Islet precursor cell (in vitro differentiated cells): ENCODE measurements at regions not wholly inside any gene's neighbourhood (a gene's known extent, or its start where the extent isn't known, plus 50 kb on each side); places are given as distances from the start of the nearest gene placed in this dataset.

Experiments
- DNase-seq: peaks from one replicate; pipeline ENCODE4 v3.0.0-alpha.2; 2018

GRCh38 chr18:38972571-38972970 is 1407.0 kb upstream of the CELF4 start:
- no peak for DNase-seq

DNA sequence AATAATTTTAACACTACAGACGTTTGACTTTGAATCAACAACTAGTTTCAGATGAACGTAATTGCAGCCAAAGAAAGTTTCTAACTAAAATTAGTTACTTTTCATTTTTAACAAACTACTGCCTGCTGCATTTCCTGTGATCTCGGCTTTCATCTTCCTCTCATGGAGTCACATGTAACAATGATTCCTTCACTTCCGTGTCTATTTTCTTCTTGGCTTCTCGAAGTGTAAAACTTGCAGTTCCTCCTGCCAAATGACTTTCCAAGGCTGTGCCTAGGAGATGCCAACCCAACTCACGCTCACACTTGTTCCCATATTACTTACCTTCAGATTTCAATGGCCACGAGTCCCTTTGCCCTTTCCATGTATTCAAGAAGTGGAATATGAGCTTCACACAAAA is 1406.3 kb upstream of the CELF4 start:
- no peak for DNase-seq

DNA sequence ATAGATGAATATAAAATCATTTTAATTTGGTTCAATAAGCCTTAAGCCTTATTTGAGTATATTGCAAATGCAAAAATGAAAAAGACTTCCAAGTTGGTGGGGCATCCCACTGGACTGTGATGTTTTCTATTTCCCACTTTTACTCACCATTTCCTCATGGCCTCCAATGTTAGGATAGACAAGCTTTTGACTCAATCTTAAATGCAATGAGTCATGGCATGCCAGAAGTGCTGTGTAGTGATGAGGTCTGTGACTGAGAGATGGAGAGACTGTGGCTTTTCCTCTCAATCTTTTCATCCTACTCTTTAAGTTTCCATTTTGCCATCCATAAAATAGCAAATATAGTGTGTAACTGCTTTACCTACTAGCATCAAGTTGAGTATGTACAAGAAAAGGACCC is 1401.2 kb upstream of the CELF4 start:
- no peak for DNase-seq

- DNase-seq, result no peak
Observed at GRCh38 chr18:38963943-38964660, 1398.5 kb upstream of the CELF4 start.

DNA sequence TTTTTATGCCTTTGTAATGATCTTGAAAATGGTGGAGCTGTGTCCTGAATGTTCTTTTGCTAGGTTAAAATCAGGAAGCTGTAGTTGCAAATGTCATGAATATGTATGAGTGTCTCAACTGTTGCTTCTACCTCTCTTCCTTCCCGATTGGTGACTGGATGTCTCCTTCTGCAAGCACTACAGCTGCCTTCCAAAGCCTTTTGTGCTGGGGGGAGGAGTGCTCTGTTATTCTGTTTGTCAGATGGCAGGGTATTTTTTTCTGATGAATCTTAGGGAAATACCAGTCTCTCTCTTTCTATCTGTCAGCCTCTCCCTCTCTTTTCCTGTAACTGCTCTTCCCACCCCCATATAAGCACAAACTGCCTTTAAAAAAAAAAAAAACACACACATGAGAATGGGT is 1396.3 kb upstream of the CELF4 start:
- no peak for DNase-seq

- DNase-seq, result no peak
Observed at GRCh38 chr18:38957736-38958135, 1392.1 kb upstream of the CELF4 start.

GRCh38 chr18:38956068-38956467 is 1390.5 kb upstream of the CELF4 start:
- DNase-seq, result peak; percentile 49

DNA sequence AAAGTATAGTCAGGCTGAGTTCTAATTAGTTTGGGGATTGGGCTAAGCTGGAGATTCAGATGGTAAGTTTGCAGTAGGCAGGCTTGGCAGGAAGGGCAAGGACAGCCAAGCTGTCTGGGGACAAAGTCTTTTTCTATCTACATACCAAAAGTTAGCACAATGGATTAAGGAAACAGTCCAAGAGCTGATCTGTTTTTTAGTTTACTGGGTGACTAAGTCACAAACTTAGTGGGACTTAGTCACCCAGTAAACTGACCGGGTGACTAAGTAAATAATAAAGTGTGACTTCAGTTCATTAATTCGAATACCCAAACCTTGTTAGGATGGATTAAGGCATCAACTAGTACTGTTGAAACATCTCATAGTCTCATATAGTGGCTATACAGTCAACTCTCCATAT is 1386.0 kb upstream of the CELF4 start:
- no peak for DNase-seq

- no peak for DNase-seq
Observed at GRCh38 chr18:38948436-38948835, 1382.8 kb upstream of the CELF4 start.

- DNase-seq, result no peak
Observed at GRCh38 chr18:38944446-38945024, 1378.9 kb upstream of the CELF4 start.

DNA sequence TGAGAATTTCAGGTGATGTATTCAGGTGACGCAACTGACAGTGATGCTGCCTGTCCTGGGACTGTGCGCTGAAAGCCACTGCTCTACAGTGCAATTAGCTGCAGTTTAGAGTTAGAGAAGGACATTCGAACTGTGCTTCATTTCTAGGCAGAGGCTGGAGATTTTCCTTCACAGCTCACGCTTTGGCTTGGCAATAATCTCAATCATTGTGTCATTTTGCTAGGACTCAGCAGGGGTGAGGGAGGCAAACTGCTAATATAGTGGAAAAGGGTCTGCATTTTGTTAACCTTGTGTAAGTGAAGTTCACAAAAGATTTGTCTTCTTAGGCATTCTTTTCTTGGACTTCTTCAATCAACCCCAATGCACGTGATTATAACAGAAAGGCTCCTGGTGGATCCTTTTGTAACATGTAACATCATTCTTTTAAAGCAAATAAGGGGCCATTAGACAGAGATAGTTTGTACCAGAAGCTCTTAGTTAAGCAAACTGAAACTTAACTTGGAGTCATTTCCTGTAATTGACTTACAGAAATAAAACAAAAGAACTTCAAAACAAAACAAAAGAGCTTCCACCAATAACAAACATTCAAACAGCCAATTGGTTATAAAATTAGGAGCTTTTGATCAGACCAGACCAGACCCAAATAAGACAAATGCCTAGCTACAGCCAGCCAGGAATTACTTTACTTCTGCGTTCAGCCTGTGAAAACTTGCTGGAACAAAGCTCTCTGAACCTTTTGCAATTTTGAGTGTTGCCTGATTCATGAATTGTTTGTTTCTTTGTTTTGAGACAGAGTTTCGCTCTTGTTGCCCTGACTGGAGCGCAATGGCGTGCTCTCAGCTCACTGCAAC is 1376.3 kb upstream of the CELF4 start:
- DNase-seq, result no peak

GRCh38 chr18:38940863-38941531 is 1375.4 kb upstream of the CELF4 start:
- peak; percentile 60 for DNase-seq

GRCh38 chr18:38940475-38940862 is 1374.9 kb upstream of the CELF4 start:
- DNase-seq, result no peak

DNA sequence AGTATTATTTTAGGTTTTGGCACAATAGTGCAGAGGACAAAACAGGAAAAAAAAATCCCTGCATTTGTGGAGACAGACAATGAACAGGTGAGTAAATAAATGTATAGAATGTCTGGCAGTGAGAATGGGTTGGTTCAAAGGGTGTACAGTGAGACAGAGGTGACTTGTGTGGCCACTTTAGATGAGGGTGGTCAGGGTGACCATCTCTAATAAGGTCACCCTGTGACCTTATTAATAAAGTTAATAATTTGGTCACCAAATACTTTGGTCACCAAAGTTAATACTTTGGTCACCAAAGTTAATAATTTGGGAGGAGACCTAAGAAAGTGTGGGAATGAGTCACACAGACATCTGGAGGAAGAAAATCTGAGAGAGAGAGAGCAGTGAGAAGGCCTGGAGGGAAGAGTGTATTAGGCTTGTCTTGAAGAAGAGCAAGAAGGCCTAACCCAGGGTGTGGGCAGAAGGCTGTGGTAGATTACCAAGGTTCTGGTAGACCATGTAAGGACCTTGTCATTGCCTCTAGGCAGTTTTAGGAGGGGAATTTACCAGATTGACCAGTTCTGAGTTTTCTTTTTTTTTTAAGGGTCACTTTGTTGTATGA is 1368.4 kb upstream of the CELF4 start:
- DNase-seq, result no peak

DNA sequence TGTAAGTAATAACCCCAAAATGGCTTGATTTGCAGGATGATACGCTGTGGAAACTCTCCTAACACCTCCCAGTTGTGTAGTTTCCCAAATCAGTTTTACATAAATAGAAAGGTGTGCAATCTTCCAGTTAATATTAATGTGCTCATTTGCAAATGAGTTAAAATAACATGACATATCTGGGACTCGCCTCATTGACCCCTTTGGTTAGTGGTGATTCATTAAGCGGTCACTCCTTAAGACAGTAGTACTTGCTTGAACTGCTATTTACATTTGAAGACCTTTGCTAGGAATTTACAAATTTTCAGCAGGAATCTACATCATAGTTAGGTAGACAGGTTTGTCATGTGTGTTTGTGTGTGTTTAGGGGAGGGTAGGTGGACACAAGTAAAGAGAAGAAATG is 1367.7 kb upstream of the CELF4 start:
- no peak for DNase-seq

DNA sequence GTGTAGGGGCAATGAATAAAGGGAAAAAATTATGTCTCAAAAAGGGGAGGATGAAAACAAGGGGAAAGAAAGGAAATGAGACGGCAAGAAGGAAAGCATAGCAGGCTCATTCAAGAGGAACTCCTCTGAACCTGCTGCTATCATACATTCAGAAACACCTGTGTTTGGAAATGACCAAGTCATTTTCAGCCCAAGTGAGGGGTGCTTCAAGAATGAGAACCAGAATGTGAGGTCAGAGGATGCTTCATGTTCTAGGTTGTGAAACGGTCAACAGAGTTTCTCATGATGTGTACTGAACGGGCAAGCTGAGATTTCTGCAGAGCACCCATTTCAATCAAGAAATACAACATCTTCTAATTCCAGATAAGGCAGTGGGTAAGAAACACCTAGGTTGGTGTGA is 1367.2 kb upstream of the CELF4 start:
- DNase-seq, result no peak

DNA sequence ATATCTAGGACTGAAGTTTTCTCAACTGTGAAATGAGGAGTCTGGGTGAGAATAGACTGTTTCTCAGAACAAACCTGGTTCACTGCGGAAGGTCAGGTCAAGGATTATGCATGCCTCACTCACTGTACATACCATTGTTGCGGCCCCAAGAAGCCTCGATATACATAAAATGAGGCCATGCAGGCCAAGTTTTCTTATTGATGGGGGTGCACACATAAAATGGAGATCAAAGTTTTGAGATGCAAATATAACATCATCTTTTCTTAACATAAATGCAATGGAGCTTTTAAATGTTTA is 1366.1 kb upstream of the CELF4 start:
- DNase-seq, result no peak

DNA sequence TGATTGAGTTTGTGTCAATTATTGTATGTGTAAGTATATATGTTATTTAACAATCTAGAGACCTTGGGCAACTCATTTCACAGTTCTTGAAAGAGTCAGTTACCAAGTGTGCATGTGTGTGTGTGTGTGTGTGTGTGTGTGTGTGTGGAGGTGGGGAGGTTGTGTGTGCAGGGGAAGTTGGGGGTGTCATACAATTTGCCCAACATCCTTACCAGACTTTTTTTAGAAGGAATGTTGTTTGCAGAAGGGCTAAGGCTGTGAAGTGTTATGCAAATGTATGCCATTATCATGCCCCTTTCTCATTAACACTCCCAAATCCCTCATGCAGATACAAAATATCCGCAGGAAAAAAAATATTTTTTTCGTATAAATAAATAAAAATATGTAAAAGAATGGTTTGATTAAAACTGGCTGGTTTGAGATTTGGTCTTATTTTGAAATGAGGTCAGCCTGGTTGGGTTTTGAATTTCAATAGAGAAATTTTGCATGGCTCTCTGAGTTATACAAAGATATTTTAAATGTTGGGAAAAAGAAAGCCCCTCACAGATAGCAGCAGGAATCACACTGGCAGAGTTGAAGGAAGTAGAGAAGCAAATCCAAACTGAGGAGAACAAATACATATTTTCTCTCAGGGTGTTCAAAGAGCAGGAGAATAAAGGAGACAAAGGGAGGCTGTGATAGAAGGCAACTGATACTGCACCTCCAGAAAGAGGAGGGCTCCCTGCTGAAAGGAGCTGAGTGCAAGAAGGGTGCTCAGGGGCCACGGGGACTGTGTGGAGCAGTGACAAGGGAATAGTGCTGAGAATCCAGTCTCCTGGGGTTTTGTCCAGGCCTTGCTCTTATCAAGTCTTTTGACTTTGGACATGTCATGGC is 1365.5 kb upstream of the CELF4 start:
- DNase-seq, result no peak

DNA sequence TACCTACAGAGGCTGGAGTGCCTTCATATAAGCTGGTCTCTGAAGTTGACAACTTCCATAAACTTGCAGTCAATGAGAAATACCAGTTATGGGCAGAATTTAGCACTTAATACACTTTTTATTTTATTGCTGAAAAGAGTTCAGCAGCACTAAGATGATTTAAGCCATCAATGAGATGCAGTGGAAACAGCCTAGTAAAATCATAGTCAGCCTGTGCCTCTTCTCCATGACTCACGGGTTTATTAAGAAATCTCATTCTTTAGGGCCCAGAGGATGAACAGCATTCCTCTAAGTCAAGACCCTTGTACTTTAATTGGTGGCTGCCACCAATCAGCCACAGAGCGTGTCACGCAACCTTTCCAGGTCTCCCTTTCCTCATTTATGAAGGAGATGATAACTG is 1357.9 kb upstream of the CELF4 start:
- DNase-seq, result no peak

DNA sequence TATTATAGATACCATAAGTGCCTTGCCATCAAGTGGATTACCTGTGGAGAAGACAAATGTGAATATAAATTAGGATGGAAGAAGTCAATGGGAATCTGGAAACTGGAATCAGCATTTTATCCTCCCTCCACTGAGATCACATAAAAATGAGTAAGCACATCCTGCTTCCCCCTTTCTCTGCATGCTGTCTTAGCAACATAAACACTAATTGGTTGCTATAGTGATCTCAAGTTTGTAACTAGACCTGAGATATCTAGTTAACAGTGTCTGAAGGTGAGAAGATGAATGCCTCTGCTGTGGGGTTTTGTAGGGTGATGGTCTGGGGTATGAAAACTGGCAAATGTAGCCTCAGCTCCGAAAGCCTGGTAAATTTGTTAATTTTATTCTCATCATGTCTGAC is 1357.5 kb upstream of the CELF4 start:
- no peak for DNase-seq

- DNase-seq, result no peak
Observed at GRCh38 chr18:38909972-38910371, 1344.4 kb upstream of the CELF4 start.

DNA sequence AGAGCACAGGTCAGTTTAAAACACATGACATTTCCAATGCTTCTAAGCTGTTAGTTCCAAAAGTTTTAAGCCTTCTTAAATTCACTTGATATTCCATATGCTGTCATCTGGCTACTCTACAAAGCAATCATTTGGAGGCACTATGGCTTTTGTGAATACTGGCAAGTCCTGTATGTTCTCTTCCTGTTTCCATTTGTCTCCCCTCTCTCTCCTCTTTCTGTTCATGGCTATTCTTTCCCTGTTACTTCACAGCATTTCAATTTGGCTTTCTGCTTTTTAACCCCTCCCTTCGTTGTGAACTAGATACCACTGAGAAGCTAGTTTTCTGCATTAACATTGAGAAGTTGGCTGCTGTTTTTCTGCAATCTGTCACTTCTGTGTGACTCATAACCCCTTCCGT is 1337.2 kb upstream of the CELF4 start:
- DNase-seq, result no peak
